A549 (cell line): ENCODE measurements at regions not wholly inside any gene's neighbourhood (a gene's known extent, or its start where the extent isn't known, plus 50 kb on each side); places are given as distances from the start of the nearest gene placed in this dataset.
"Not testable (repeated sequence)": the region's sequence is repeated elsewhere in the genome, so short reads cannot be mapped to it uniquely, and the experiment has no call there.

Experiments
- EP300 ChIP-seq, 2 experiments: fragments of >200 bp; sonication (Bioruptor Twin); formaldehyde crosslinking; IDR thresholded peaks; 2 replicates in 1 of 2; 3 replicates in 1 of 2; pipeline ENCODE4 v1.6.1; 2016 to 2017
- JUNB ChIP-seq: fragments of >200 bp; sonication (Bioruptor Twin); formaldehyde crosslinking; IDR thresholded peaks from 2 replicates; pipeline ENCODE4 v1.6.1; 2016
- RCOR1 ChIP-seq: fragments of 150-350 bp; IDR thresholded peaks from 2 replicates; pipeline ENCODE4 v1.6.1; 2014; ENCODE audit warnings: antibody characterized with exemption, low read length, low read depth
- TF ChIP-seq, protein P1 (sequence below): fragments of >200 bp; sonication (Bioruptor Twin); formaldehyde crosslinking; IDR thresholded peaks from 3 replicates; pipeline ENCODE4 v1.5.1; 2016

DNA sequence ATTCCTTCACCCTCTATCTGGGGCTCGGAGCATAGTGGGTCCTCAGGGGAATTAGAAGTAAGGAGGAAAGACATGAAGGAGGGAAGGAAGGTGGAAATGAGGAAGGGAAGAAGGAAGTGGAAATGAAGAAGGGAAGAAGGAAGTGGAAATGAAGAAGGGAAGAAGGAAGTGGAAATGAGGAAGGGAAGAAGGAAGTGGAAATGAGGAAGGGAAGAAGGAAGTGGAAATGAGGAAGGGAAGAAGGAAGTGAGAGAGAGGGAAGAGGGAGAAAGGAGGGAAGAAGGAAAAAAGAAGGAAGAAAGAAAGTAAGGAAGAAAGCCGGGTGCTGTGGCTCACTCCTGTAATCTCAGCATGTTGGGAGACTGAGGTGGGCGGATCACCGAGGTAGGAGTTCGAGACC, 125.6 kb upstream of the SALL4 start:
- not testable (repeated sequence) for TF ChIP-seq RCOR1; JUNB; EP300 (IDR thresholded peaks at IDR 0.05)
- TF ChIP-seq, protein P1, sequence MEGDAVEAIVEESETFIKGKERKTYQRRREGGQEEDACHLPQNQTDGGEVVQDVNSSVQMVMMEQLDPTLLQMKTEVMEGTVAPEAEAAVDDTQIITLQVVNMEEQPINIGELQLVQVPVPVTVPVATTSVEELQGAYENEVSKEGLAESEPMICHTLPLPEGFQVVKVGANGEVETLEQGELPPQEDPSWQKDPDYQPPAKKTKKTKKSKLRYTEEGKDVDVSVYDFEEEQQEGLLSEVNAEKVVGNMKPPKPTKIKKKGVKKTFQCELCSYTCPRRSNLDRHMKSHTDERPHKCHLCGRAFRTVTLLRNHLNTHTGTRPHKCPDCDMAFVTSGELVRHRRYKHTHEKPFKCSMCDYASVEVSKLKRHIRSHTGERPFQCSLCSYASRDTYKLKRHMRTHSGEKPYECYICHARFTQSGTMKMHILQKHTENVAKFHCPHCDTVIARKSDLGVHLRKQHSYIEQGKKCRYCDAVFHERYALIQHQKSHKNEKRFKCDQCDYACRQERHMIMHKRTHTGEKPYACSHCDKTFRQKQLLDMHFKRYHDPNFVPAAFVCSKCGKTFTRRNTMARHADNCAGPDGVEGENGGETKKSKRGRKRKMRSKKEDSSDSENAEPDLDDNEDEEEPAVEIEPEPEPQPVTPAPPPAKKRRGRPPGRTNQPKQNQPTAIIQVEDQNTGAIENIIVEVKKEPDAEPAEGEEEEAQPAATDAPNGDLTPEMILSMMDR = not testable (repeated sequence)
